SK-N-MC (cell line): ENCODE measurements at regions not wholly inside any gene's neighbourhood (a gene's known extent, or its start where the extent isn't known, plus 50 kb on each side); places are given as distances from the start of the nearest gene placed in this dataset.

ENCODE experiments used
- EZH2 ChIP-seq: fragments of 200-600 bp; sonication (generic); IDR thresholded peaks from one replicate; pipeline ENCODE4 v1.6.1; 2017; ENCODE audit warnings: antibody characterized with exemption
- FOXP2 ChIP-seq: optimal IDR thresholded peaks from 2 replicates; pipeline ENCODE3; 2011; ENCODE audit warnings: mild to moderate bottlenecking, moderate library complexity; ENCODE audit not compliant: insufficient read depth; ENCODE audit errors: extremely low read length, control extremely low read depth
- POLR2AphosphoS5 ChIP-seq: IDR thresholded peaks from 2 replicates; pipeline ENCODE4 v1.6.1; 2012; ENCODE audit warnings: mild to moderate bottlenecking, low read depth, low read length, borderline replicate concordance

- TF ChIP-seq POLR2AphosphoS5 (no peak), EZH2 (no peak), FOXP2 (no peak)
Measured at GRCh38 chr15:26146202-26146601, 283.1 kb upstream of the ATP10A start.
